Osteocyte (in vitro differentiated cells): ENCODE measurements at regions not wholly inside any gene's neighbourhood (a gene's known extent, or its start where the extent isn't known, plus 50 kb on each side); places are given as distances from the start of the nearest gene placed in this dataset.

Experiments used
- DNase-seq: peaks from one replicate; pipeline ENCODE4 v3.0.0; 2021; ENCODE audit warnings: mixed read lengths; ENCODE audit not compliant: unreplicated experiment; ENCODE audit errors: extremely low spot score
- H3K27ac Mint-ChIP-seq: one replicate; pipeline ENCODE4 v1.8.0; 2021; ENCODE audit warnings: mild to moderate bottlenecking, mixed read lengths; ENCODE audit not compliant: unreplicated experiment
- H3K27me3 Mint-ChIP-seq: one replicate; pipeline ENCODE4 v1.8.0; 2021; ENCODE audit warnings: mixed read lengths; ENCODE audit not compliant: unreplicated experiment
- H3K36me3 Mint-ChIP-seq: one replicate; pipeline ENCODE4 v1.8.0; 2021; ENCODE audit warnings: mixed read lengths; ENCODE audit not compliant: unreplicated experiment
- H3K4me1 Mint-ChIP-seq: one replicate; pipeline ENCODE4 v1.8.0; 2021; ENCODE audit warnings: mixed read lengths; ENCODE audit not compliant: unreplicated experiment
- H3K4me3 Mint-ChIP-seq: one replicate; pipeline ENCODE4 v1.8.0; 2021; ENCODE audit warnings: mild to moderate bottlenecking, moderate library complexity, mixed read lengths; ENCODE audit not compliant: unreplicated experiment
- H3K9me3 Mint-ChIP-seq: one replicate; pipeline ENCODE4 v1.8.0; 2021; ENCODE audit warnings: mixed read lengths; ENCODE audit not compliant: unreplicated experiment
- TF ChIP-seq, protein P1 (sequence below): fragments of 200-600 bp; sonication (generic); IDR thresholded peaks from 2 replicates; pipeline ENCODE4 v1.5.0; 2021; ENCODE audit warnings: antibody characterized with exemption, mild to moderate bottlenecking, moderate library complexity

DNA sequence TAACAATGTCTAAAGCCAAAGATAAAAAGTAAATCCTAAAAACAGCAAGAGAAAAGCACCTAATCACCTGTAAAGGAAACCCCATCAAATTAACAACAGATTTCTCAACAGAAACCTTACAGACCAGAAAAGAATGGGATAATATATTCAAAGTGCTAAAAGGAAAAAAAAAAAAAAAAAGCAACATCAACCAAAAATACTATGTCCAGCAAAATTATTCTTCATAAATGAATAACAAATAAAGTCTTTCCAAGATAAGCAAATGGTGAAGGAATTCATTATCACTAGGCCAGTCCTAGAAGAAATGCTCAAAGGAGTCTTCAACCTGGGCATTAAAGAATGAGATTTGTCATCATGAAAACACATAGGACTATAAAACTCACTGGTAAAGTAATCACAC, 192.0 kb upstream of the UBASH3B start:
- H3K4me1 Mint-ChIP-seq, result no peaks in the 10 kb centered on the region
- peaks cover 13% of the 10 kb centered on the region for H3K9me3 Mint-ChIP-seq
- H3K27me3 Mint-ChIP-seq, result peaks cover 23% of the 10 kb centered on the region
- H3K27ac Mint-ChIP-seq, result no peak overlapping the region
- H3K4me3 Mint-ChIP-seq, result no peak overlapping the region
- no peaks in the 10 kb centered on the region for H3K36me3 Mint-ChIP-seq
- DNase-seq, result no peak
- TF ChIP-seq, protein P1, sequence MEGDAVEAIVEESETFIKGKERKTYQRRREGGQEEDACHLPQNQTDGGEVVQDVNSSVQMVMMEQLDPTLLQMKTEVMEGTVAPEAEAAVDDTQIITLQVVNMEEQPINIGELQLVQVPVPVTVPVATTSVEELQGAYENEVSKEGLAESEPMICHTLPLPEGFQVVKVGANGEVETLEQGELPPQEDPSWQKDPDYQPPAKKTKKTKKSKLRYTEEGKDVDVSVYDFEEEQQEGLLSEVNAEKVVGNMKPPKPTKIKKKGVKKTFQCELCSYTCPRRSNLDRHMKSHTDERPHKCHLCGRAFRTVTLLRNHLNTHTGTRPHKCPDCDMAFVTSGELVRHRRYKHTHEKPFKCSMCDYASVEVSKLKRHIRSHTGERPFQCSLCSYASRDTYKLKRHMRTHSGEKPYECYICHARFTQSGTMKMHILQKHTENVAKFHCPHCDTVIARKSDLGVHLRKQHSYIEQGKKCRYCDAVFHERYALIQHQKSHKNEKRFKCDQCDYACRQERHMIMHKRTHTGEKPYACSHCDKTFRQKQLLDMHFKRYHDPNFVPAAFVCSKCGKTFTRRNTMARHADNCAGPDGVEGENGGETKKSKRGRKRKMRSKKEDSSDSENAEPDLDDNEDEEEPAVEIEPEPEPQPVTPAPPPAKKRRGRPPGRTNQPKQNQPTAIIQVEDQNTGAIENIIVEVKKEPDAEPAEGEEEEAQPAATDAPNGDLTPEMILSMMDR, result no peak

DNA sequence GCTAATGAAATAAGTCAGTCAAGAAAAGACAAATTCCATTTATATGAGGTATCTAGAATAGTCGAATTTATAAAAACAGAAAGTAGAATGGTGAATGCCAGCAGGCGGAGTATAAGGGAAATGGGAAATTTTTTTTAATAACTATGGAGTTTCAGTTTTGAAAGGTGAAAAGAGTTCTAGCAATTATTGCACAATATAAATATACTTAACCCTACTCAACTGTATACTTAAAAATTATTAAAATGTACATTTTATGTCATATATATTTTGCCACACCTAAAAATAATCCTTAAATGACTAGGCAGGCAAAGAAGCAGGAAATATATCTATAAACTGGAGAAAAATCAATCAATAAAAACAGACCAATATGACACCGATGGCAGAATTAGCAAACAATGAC, 196.5 kb upstream of the UBASH3B start:
- DNase-seq, result no peak
- Mint-ChIP-seq H3K4me3 (no peak overlapping the region), H3K36me3 (no peaks in the 10 kb centered on the region), H3K4me1 (no peaks in the 10 kb centered on the region), H3K27ac (no peak overlapping the region), H3K9me3 (peaks cover 18% of the 10 kb centered on the region), H3K27me3 (peaks cover 17% of the 10 kb centered on the region)
- TF ChIP-seq, protein P1, result no peak

DNA sequence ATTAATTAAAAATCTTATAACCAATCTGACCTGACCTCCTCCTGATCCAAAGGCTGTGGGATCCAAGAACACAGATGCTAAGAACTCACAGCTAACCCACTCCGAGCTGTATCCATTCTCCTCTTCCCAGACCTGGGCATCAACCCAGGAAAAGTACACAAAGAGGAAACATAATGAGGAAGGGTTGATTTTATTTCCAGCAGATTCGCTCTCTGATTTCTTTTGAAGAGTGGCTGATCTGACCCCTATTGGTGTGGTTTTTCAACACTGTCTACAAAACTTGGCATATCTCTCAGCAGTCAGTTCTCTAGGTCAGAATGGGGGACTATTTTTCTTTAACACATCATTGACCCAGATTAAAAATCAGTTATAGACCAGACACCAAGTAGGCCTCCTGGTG, 201.9 kb upstream of the UBASH3B start:
- peaks cover 6% of the 10 kb centered on the region for H3K9me3 Mint-ChIP-seq
- H3K27ac Mint-ChIP-seq, result no peak overlapping the region
- no peaks in the 10 kb centered on the region for H3K36me3 Mint-ChIP-seq
- no peak for DNase-seq
- H3K4me3 Mint-ChIP-seq, result no peak overlapping the region
- H3K27me3 Mint-ChIP-seq, result peaks cover 29% of the 10 kb centered on the region
- TF ChIP-seq, protein P1, result no peak
- H3K4me1 Mint-ChIP-seq, result no peaks in the 10 kb centered on the region

DNA sequence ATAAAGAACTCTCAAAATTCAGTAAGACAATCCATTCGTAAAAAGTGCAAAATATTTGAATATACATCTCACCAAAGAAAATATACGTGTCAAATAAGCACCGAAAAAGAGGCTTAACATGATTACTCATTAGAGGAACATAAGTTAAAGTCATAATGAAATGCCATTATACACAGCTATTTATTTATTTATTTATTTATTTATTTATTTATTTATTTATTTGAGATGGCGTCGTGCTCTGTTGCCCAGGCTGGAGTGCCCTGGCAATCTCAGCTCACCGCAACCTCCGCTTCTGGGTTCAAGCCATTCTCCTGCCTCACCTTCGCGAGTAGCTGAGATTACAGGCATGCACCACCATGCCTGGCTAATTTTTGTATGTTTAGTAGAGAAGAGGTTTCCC, 203.6 kb upstream of the UBASH3B start:
- TF ChIP-seq, protein P1, result no peak
- H3K9me3 Mint-ChIP-seq, result no peaks in the 10 kb centered on the region
- no peaks in the 10 kb centered on the region for H3K4me1 Mint-ChIP-seq
- peaks cover 29% of the 10 kb centered on the region for H3K27me3 Mint-ChIP-seq
- no peak overlapping the region for H3K27ac Mint-ChIP-seq
- H3K36me3 Mint-ChIP-seq, result no peaks in the 10 kb centered on the region
- no peak for DNase-seq
- H3K4me3 Mint-ChIP-seq, result no peak overlapping the region

DNA sequence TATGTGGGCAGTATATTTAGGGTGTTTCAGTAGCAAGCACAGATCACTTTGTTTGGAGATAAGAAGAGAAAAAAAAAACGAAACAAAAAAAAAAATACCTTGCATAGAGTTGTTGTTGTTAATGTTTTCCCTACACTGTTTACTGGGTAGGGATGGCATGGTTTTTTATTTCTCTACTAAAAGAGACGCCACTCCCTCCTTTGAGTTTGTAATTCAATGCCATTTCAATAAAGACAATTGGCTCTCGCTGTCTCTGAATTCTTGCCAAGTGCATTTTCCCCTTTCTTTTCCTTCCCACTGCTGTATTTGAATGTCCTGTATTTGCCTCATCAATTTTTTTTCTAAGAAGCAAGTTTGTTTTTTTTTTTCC, 213.9 kb upstream of the UBASH3B start:
- Mint-ChIP-seq H3K36me3 (no peaks in the 10 kb centered on the region), H3K9me3 (no peaks in the 10 kb centered on the region), H3K4me1 (peaks cover 12% of the 10 kb centered on the region), H3K27ac (no peak overlapping the region), H3K27me3 (peaks cover 17% of the 10 kb centered on the region), H3K4me3 (no peak overlapping the region)
- DNase-seq, result no peak
- TF ChIP-seq, protein P1, result no peak
